Liver (tissue), 8 donors: ENCODE measurements at regions not wholly inside any gene's neighbourhood (a gene's known extent, or its start where the extent isn't known, plus 50 kb on each side); places are given as distances from the start of the nearest gene placed in this dataset.

ENCODE experiments used
- DNase-seq: peaks from one replicate; pipeline ENCODE4 v3.0.0-alpha.2; 2017; ENCODE audit warnings: low spot score
- H3K27ac ChIP-seq, 2 donors: one replicate each; pipeline ENCODE4 v1.7.0; 2013; ENCODE audit warnings: inconsistent platforms in 2 of 2, low read length in 2 of 2, control low read depth in 1 of 2, low read depth in 1 of 2, mild to moderate bottlenecking in 1 of 2
- H3K27me3 ChIP-seq, 4 donors: one replicate each; pipeline versions ENCODE4 v1.6.1 to v1.7.0; 2013; ENCODE audit warnings: low read length in 3 of 4, inconsistent platforms in 1 of 4, mild to moderate bottlenecking in 1 of 4, moderate library complexity in 1 of 4; ENCODE audit not compliant: control insufficient read depth in 4 of 4, insufficient read depth in 4 of 4
- H3K36me3 ChIP-seq, 4 donors: one replicate each; pipeline versions ENCODE4 v1.6.1 to v1.7.0; 2013; ENCODE audit warnings: low read length in 3 of 4, mild to moderate bottlenecking in 3 of 4, low read depth in 1 of 4, moderate library complexity in 1 of 4; ENCODE audit not compliant: control insufficient read depth in 4 of 4, insufficient read depth in 3 of 4
- H3K4me1 ChIP-seq, 4 donors: one replicate each; pipeline versions ENCODE4 v1.6.1 to v1.7.0; 2013; ENCODE audit warnings: low read length in 3 of 4, mild to moderate bottlenecking in 3 of 4, moderate library complexity in 1 of 4; ENCODE audit not compliant: control insufficient read depth in 4 of 4, insufficient read depth in 4 of 4
- H3K4me3 ChIP-seq, 3 donors: one replicate each; pipeline versions ENCODE4 v1.6.1 to v1.7.0; 2013; ENCODE audit warnings: low read length in 3 of 3, control low read depth in 1 of 3, low read depth in 1 of 3, mild to moderate bottlenecking in 1 of 3
- H3K9ac ChIP-seq, 2 donors: one replicate each; pipeline ENCODE4 v1.7.0; 2013; ENCODE audit warnings: low read length in 2 of 2, mild to moderate bottlenecking in 2 of 2, moderate library complexity in 2 of 2, control low read depth in 1 of 2, low read depth in 1 of 2
- H3K9me3 ChIP-seq, 4 donors: one replicate each; pipeline versions ENCODE4 v1.6.1 to v1.7.0; 2013; ENCODE audit warnings: low read length in 3 of 4; ENCODE audit not compliant: control insufficient read depth in 4 of 4
- EGR1 ChIP-seq, 2 donors: IDR thresholded peaks; 2 replicates each; pipeline ENCODE4 v1.6.1; 2016 to 2018; ENCODE audit warnings: antibody characterized with exemption in 2 of 2, low read depth in 2 of 2
- FOXA1 ChIP-seq: IDR thresholded peaks from 2 replicates; pipeline ENCODE4 v1.6.1; 2016; ENCODE audit warnings: antibody characterized with exemption
- FOXA2 ChIP-seq: IDR thresholded peaks from 2 replicates; pipeline ENCODE4 v1.6.1; 2016; ENCODE audit warnings: antibody characterized with exemption
- GABPA ChIP-seq, 2 donors: IDR thresholded peaks in 1 of 2; conservative IDR thresholded peaks in 1 of 2; 2 replicates each; pipeline ENCODE4 v1.6.1; 2016; ENCODE audit warnings: antibody characterized with exemption in 2 of 2, mild to moderate bottlenecking in 1 of 2, moderate library complexity in 1 of 2
- HNF4A ChIP-seq, 2 donors: conservative IDR thresholded peaks; 2 replicates each; pipeline ENCODE4 v1.6.1; 2016; ENCODE audit warnings: antibody characterized with exemption in 2 of 2, mild to moderate bottlenecking in 2 of 2
- HNF4G ChIP-seq: IDR thresholded peaks from 2 replicates; pipeline ENCODE4 v1.6.1; 2016; ENCODE audit warnings: antibody characterized with exemption
- JUND ChIP-seq, 2 donors: IDR thresholded peaks; 2 replicates each; pipeline ENCODE4 v1.6.1; 2016; ENCODE audit warnings: antibody characterized with exemption in 2 of 2
- MAX ChIP-seq: IDR thresholded peaks from 2 replicates; pipeline ENCODE4 v1.6.1; 2016; ENCODE audit warnings: antibody characterized with exemption
- NR2F2 ChIP-seq: IDR thresholded peaks from 2 replicates; pipeline ENCODE4 v1.6.1; 2016; ENCODE audit warnings: antibody characterized with exemption
- RAD21 ChIP-seq, 2 donors: IDR thresholded peaks; 2 replicates each; pipeline ENCODE4 v1.6.1; 2016; ENCODE audit warnings: antibody characterized with exemption in 2 of 2, mild to moderate bottlenecking in 2 of 2
- RXRA ChIP-seq, 2 donors: IDR thresholded peaks; 2 replicates each; pipeline ENCODE4 v1.6.1; 2017 to 2018; ENCODE audit warnings: antibody characterized with exemption in 2 of 2, mild to moderate bottlenecking in 1 of 2
- SP1 ChIP-seq: IDR thresholded peaks from 2 replicates; pipeline ENCODE4 v1.6.1; 2018; ENCODE audit warnings: antibody characterized with exemption, mild to moderate bottlenecking
- TAF1 ChIP-seq: conservative IDR thresholded peaks from 2 replicates; pipeline ENCODE4 v1.6.1; 2016; ENCODE audit warnings: antibody characterized with exemption, mild to moderate bottlenecking
- YY1 ChIP-seq: IDR thresholded peaks from 2 replicates; pipeline ENCODE4 v1.6.1; 2016; ENCODE audit warnings: antibody characterized with exemption, mild to moderate bottlenecking
- ZBTB33 ChIP-seq: IDR thresholded peaks from 2 replicates; pipeline ENCODE4 v1.6.1; 2016; ENCODE audit warnings: antibody characterized with exemption
- WGBS: extraction: QIAGEN DNeasy Blood & Tissue Kit; methylation state at CpG from one replicate; pipeline ENCODE4 v1.1.7; 2013; 5-methylcytosine and 5-hydroxymethylcytosine counted together
- TF ChIP-seq, protein P1 (sequence below): IDR thresholded peaks from 2 replicates; pipeline ENCODE4 v1.6.1; 2016; ENCODE audit warnings: antibody characterized with exemption
- TF ChIP-seq, protein P2 (sequence below): fragments of 150-350 bp; IDR thresholded peaks from 2 replicates; pipeline ENCODE4 v1.5.1; 2017; ENCODE audit warnings: improper control_type of control experiment, low read depth, low read length; ENCODE audit not compliant: missing input control
- TF ChIP-seq, protein P3 (sequence below): IDR thresholded peaks from 2 replicates; pipeline ENCODE4 v1.6.1; 2016; ENCODE audit warnings: antibody characterized with exemption, mild to moderate bottlenecking
- donor health status: healthy.
- donor health status: healthy.
- donor health status: healthy.
- donor health status: healthy.
- donor health status: healthy.

DNA sequence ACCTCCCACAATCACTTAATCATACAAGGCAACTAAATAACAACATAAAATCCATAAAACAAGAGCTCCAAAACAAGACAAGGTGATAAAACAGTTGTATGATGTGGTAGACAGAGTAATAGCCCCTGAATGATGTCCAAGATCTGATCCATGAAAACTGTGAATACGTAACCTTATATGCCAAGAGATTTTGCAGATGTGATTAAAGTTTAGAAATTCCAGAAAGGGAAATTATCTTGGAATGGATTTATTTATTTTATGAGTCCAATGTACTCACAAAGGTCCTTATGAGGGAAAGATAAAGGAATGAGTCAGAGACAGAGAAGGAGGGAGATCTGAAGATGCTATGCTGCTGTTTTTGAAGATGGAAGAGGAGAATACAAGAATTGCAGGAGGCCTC is 1775.7 kb upstream of the C9orf72 start:
- no peaks in the 10 kb centered on the region for H3K9me3 ChIP-seq
- H3K27ac ChIP-seq, result no peak overlapping the region
- H3K4me3 ChIP-seq, result no peak overlapping the region
- peaks cover 0 to 2% (median 0%) of the 10 kb centered on the region in 4 donors for H3K27me3 ChIP-seq
- no peak for DNase-seq
- H3K36me3 ChIP-seq, result no peaks in the 10 kb centered on the region
- no peak overlapping the region for H3K9ac ChIP-seq
- no peaks in the 10 kb centered on the region for H3K4me1 ChIP-seq
- TF ChIP-seq NR2F2 (no peak), YY1 (no peak), EGR1 (IDR thresholded peaks at IDR 0.05; ENCODE audit: low read depth in 2 of 2) (no peak), HNF4A (conservative IDR thresholded peaks at IDR 0.05) (no peak), RAD21 (IDR thresholded peaks at IDR 0.05) (no peak), GABPA (IDR thresholded peaks at IDR 0.05 in 1 of 2, conservative IDR thresholded peaks at IDR 0.05 in 1 of 2) (no peak), TAF1 (no peak), ZBTB33 (no peak), RXRA (IDR thresholded peaks at IDR 0.05) (no peak), JUND (IDR thresholded peaks at IDR 0.05) (no peak)
- TF ChIP-seq, protein P1, sequence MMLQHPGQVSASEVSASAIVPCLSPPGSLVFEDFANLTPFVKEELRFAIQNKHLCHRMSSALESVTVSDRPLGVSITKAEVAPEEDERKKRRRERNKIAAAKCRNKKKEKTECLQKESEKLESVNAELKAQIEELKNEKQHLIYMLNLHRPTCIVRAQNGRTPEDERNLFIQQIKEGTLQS, result no peak
- TF ChIP-seq, protein P2, sequence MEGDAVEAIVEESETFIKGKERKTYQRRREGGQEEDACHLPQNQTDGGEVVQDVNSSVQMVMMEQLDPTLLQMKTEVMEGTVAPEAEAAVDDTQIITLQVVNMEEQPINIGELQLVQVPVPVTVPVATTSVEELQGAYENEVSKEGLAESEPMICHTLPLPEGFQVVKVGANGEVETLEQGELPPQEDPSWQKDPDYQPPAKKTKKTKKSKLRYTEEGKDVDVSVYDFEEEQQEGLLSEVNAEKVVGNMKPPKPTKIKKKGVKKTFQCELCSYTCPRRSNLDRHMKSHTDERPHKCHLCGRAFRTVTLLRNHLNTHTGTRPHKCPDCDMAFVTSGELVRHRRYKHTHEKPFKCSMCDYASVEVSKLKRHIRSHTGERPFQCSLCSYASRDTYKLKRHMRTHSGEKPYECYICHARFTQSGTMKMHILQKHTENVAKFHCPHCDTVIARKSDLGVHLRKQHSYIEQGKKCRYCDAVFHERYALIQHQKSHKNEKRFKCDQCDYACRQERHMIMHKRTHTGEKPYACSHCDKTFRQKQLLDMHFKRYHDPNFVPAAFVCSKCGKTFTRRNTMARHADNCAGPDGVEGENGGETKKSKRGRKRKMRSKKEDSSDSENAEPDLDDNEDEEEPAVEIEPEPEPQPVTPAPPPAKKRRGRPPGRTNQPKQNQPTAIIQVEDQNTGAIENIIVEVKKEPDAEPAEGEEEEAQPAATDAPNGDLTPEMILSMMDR, result no peak
- 67% methylated on average over 1 of the region's 1 CpG for WGBS

DNA sequence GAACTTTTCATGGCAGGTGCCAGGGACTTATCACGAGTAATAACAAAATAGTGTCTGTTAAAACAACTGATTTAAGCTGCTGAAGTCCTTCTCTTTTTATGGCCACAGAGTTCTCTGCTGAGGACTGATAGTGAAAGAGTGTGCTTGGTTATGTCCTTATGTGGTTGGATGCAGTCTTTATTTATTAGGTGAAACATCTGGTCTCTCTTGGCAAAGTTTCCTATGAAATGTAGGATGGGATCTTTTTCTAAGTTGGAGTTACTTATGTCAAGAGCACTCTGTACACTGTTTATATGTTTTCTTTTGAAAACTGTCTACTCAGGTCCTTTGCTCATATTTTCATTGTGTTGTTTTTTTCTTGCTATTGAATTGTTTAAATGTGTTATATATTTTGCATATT is 1816.1 kb upstream of the C9orf72 start:
- no peaks in the 10 kb centered on the region for H3K36me3 ChIP-seq
- H3K27ac ChIP-seq, result no peak overlapping the region
- 59% methylated on average over 1 of the region's 1 CpG for WGBS
- H3K27me3 ChIP-seq, result no peaks in the 10 kb centered on the region
- no peak overlapping the region for H3K4me3 ChIP-seq
- no peaks in the 10 kb centered on the region for H3K9me3 ChIP-seq
- H3K4me1 ChIP-seq, result no peaks in the 10 kb centered on the region
- no peak for TF ChIP-seq TAF1
- TF ChIP-seq NR2F2, result no peak
- TF ChIP-seq MAX, result no peak
- TF ChIP-seq ZBTB33, result no peak
- TF ChIP-seq FOXA1, result no peak
- no peak for TF ChIP-seq GABPA (IDR thresholded peaks at IDR 0.05 in 1 of 2, conservative IDR thresholded peaks at IDR 0.05 in 1 of 2)
- no peak for TF ChIP-seq YY1
- no peak for TF ChIP-seq SP1
- TF ChIP-seq, protein P2, result no peak
- TF ChIP-seq FOXA2, result no peak
- no peak for TF ChIP-seq JUND (IDR thresholded peaks at IDR 0.05)
- TF ChIP-seq, protein P1, result no peak
- TF ChIP-seq RAD21 (IDR thresholded peaks at IDR 0.05), result no peak
- no peak for TF ChIP-seq EGR1 (IDR thresholded peaks at IDR 0.05; ENCODE audit: low read depth in 2 of 2)
- TF ChIP-seq HNF4G, result no peak
- no peak for TF ChIP-seq RXRA (IDR thresholded peaks at IDR 0.05)
- TF ChIP-seq, protein P3, sequence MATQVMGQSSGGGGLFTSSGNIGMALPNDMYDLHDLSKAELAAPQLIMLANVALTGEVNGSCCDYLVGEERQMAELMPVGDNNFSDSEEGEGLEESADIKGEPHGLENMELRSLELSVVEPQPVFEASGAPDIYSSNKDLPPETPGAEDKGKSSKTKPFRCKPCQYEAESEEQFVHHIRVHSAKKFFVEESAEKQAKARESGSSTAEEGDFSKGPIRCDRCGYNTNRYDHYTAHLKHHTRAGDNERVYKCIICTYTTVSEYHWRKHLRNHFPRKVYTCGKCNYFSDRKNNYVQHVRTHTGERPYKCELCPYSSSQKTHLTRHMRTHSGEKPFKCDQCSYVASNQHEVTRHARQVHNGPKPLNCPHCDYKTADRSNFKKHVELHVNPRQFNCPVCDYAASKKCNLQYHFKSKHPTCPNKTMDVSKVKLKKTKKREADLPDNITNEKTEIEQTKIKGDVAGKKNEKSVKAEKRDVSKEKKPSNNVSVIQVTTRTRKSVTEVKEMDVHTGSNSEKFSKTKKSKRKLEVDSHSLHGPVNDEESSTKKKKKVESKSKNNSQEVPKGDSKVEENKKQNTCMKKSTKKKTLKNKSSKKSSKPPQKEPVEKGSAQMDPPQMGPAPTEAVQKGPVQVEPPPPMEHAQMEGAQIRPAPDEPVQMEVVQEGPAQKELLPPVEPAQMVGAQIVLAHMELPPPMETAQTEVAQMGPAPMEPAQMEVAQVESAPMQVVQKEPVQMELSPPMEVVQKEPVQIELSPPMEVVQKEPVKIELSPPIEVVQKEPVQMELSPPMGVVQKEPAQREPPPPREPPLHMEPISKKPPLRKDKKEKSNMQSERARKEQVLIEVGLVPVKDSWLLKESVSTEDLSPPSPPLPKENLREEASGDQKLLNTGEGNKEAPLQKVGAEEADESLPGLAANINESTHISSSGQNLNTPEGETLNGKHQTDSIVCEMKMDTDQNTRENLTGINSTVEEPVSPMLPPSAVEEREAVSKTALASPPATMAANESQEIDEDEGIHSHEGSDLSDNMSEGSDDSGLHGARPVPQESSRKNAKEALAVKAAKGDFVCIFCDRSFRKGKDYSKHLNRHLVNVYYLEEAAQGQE, result no peak
- TF ChIP-seq HNF4A (conservative IDR thresholded peaks at IDR 0.05), result no peak
- H3K9ac ChIP-seq, result no peak overlapping the region
- no peak for DNase-seq
